Nephron (organoid): ENCODE measurements at regions not wholly inside any gene's neighbourhood (a gene's known extent, or its start where the extent isn't known, plus 50 kb on each side); places are given as distances from the start of the nearest gene placed in this dataset.

Experiments used
- H3K27ac Mint-ChIP-seq, 3 experiments: 2 replicates each; pipeline ENCODE4 v1.8.0; 2020; ENCODE audit warnings: mixed read lengths in 3 of 3, mild to moderate bottlenecking in 2 of 3, moderate library complexity in 1 of 3
- H3K27me3 Mint-ChIP-seq: 2 replicates; pipeline ENCODE4 v1.8.0; 2021; ENCODE audit warnings: low read depth, mild to moderate bottlenecking, moderate library complexity, mixed read lengths
- H3K36me3 Mint-ChIP-seq: 2 replicates; pipeline ENCODE4 v1.8.0; 2020; ENCODE audit warnings: low read depth, mixed read lengths
- H3K4me1 Mint-ChIP-seq: 2 replicates; pipeline ENCODE4 v1.8.0; 2020; ENCODE audit warnings: mixed read lengths
- H3K4me3 Mint-ChIP-seq, 3 experiments: 2 replicates each; pipeline ENCODE4 v1.8.0; 2020; ENCODE audit warnings: mild to moderate bottlenecking in 3 of 3, mixed read lengths in 3 of 3, moderate library complexity in 2 of 3
- H3K9me3 Mint-ChIP-seq: 2 replicates; pipeline ENCODE4 v1.8.0; 2020; ENCODE audit warnings: mixed read lengths
- CTCF ChIP-seq, 3 experiments: fragments of 200-600 bp; sonication (generic); IDR thresholded peaks; one replicate each; pipeline ENCODE4 v1.5.0; 2021; ENCODE audit warnings: antibody characterized with exemption in 3 of 3; ENCODE audit not compliant: unreplicated experiment in 3 of 3

DNA sequence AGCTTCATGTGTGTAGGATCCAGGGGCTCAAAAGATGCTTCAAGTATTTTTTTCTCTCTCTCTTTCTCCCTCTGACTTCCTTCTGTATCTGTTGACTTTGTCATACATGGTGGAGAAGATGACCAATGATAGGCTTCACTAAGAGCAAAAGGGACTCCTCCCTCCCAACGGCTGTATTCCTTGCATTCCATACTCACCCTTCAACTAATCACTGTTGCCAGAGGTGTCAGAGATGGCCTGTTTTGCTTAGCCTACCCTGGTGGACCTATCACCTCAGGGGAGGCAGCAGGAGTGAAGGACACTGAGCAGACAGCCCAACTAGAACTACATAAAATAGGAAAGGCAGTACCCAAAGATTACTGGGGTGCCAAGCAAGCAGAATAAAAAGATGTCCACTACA is 62.2 kb upstream of the C1QTNF7 start:
- H3K4me1 Mint-ChIP-seq, result peaks cover 22% of the 10 kb centered on the region
- H3K4me3 Mint-ChIP-seq, result no peak overlapping the region
- H3K9me3 Mint-ChIP-seq, result no peaks in the 10 kb centered on the region
- TF ChIP-seq CTCF (IDR thresholded peaks at IDR 0.05; ENCODE audit: unreplicated experiment in 3 of 3), result no peak
- H3K27ac Mint-ChIP-seq, result no peak overlapping the region
- H3K27me3 Mint-ChIP-seq, result no peaks in the 10 kb centered on the region
- H3K36me3 Mint-ChIP-seq, result no peaks in the 10 kb centered on the region

GRCh38 chr4:15366721-15367120 is 61.1 kb upstream of the C1QTNF7 start:
- Mint-ChIP-seq H3K4me1 (peaks cover 14% of the 10 kb centered on the region), H3K27me3 (no peaks in the 10 kb centered on the region), H3K27ac (peak overlapping the region in 2 of 3 experiments; percentile 1 to 3), H3K4me3 (no peak overlapping the region), H3K9me3 (no peaks in the 10 kb centered on the region), H3K36me3 (no peaks in the 10 kb centered on the region)
- TF ChIP-seq CTCF (IDR thresholded peaks at IDR 0.05; ENCODE audit: unreplicated experiment in 3 of 3), result no peak

DNA sequence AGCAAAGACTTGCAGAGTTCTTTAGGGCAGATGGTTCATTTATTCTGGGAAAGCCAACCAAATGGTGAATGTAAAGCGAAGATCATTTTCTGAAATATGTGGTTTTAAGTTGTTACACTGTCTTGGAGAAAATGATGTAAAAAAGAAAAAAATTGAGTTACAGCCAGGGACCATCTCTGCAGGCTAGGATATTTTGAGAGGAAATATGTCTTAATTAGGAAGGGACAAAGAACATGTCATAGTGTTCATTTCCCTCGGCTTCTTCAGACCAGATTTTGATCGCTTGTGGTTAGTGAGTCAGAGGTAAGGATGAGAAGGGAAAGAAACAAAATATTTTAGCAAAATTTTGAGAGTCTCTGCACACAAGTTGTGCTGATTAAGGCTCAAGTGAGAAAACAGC is 59.0 kb upstream of the C1QTNF7 start:
- Mint-ChIP-seq H3K4me1 (peaks cover 5% of the 10 kb centered on the region), H3K27ac (no peak overlapping the region), H3K9me3 (no peaks in the 10 kb centered on the region), H3K36me3 (peaks cover 3% of the 10 kb centered on the region), H3K27me3 (no peaks in the 10 kb centered on the region), H3K4me3 (no peak overlapping the region)
- no peak for TF ChIP-seq CTCF (IDR thresholded peaks at IDR 0.05; ENCODE audit: unreplicated experiment in 3 of 3)

DNA sequence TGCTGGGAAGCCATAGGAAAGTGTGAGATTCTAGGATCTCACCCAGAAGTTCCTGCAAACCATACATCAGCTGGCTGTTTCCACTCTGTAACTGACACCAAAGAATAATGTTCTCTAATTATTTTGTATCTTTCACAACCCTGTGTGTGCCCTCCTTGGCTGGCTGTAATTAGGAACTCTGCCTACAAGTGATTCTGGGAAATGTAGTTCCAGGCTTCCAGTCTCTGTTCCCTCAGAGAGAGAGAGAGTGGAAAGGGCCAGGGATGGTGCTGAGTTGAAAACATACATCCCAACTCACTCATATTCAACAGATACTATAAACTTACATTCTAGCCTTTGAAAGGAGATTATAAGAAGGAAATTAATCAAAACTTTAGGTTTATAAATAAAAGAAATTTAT is 57.5 kb upstream of the C1QTNF7 start:
- Mint-ChIP-seq H3K9me3 (no peaks in the 10 kb centered on the region), H3K27ac (no peak overlapping the region), H3K4me1 (peaks cover 14% of the 10 kb centered on the region), H3K27me3 (no peaks in the 10 kb centered on the region), H3K4me3 (no peak overlapping the region), H3K36me3 (peaks cover 3% of the 10 kb centered on the region)
- no peak for TF ChIP-seq CTCF (IDR thresholded peaks at IDR 0.05; ENCODE audit: unreplicated experiment in 3 of 3)

- H3K9me3 Mint-ChIP-seq, result no peaks in the 10 kb centered on the region
- no peak for TF ChIP-seq CTCF (IDR thresholded peaks at IDR 0.05; ENCODE audit: unreplicated experiment in 3 of 3)
- no peak overlapping the region for H3K4me3 Mint-ChIP-seq
- no peak overlapping the region for H3K27ac Mint-ChIP-seq
- no peaks in the 10 kb centered on the region for H3K27me3 Mint-ChIP-seq
- H3K36me3 Mint-ChIP-seq, result peaks cover 3% of the 10 kb centered on the region
- peaks cover 16% of the 10 kb centered on the region for H3K4me1 Mint-ChIP-seq
Measured at GRCh38 chr4:15373363-15373762, 54.5 kb upstream of the C1QTNF7 start.

- no peak for TF ChIP-seq CTCF (IDR thresholded peaks at IDR 0.05; ENCODE audit: unreplicated experiment in 3 of 3)
- peak overlapping the region in 2 of 3 experiments; percentile 16 to 32 for H3K4me3 Mint-ChIP-seq
- peaks cover 3% of the 10 kb centered on the region for H3K36me3 Mint-ChIP-seq
- H3K9me3 Mint-ChIP-seq, result no peaks in the 10 kb centered on the region
- H3K27ac Mint-ChIP-seq, result peak overlapping the region; percentile 24 to 35 (median 25)
- peaks cover 21% of the 10 kb centered on the region for H3K4me1 Mint-ChIP-seq
- no peaks in the 10 kb centered on the region for H3K27me3 Mint-ChIP-seq
Measured at GRCh38 chr4:15374656-15375055, 53.2 kb upstream of the C1QTNF7 start.
